DOHH2 (cell line): ENCODE measurements at regions not wholly inside any gene's neighbourhood (a gene's known extent, or its start where the extent isn't known, plus 50 kb on each side); places are given as distances from the start of the nearest gene placed in this dataset.

Source experiments
- H3F3A ChIP-seq: fragments of 200-600 bp; sonication (generic), shearing (Covaris generic); 2 replicates; pipeline ENCODE4 v1.6.0; 2016; ENCODE audit warnings: antibody characterized with exemption, mild to moderate bottlenecking; ENCODE audit not compliant: control insufficient read depth, insufficient read depth
- H3K27ac ChIP-seq: fragments of 200-600 bp; sonication (generic); 2 replicates; pipeline ENCODE4 v1.5.1; 2014; ENCODE audit warnings: low read depth, mild to moderate bottlenecking, low read length, moderate library complexity
- H3K27me3 ChIP-seq: fragments of 200-600 bp; sonication (generic); 2 replicates; pipeline ENCODE4 v1.6.1; 2014; ENCODE audit warnings: mild to moderate bottlenecking, low read length, mixed read lengths; ENCODE audit not compliant: control insufficient read depth
- H3K36me3 ChIP-seq: fragments of 200-600 bp; sonication (generic); 2 replicates; pipeline ENCODE4 v1.6.1; 2014; ENCODE audit warnings: mild to moderate bottlenecking, low read length, moderate library complexity, mixed read lengths; ENCODE audit not compliant: control insufficient read depth
- H3K4me1 ChIP-seq: fragments of 200-600 bp; sonication (generic); 2 replicates; pipeline ENCODE4 v1.6.1; 2014; ENCODE audit warnings: mild to moderate bottlenecking, low read length, mixed read lengths; ENCODE audit not compliant: control insufficient read depth
- H3K4me2 ChIP-seq: fragments of 200-600 bp; sonication (generic); 2 replicates; pipeline ENCODE4 v1.6.0; 2014; ENCODE audit warnings: mild to moderate bottlenecking, low read length, moderate library complexity
- H3K4me3 ChIP-seq: fragments of 200-600 bp; sonication (generic); 2 replicates; pipeline ENCODE4 v1.5.1; 2014; ENCODE audit warnings: mild to moderate bottlenecking, low read length, mixed read lengths
- H3K79me2 ChIP-seq: fragments of 200-600 bp; sonication (generic); 2 replicates; pipeline ENCODE4 v1.6.1; 2014; ENCODE audit warnings: mild to moderate bottlenecking, low read length, mixed read lengths; ENCODE audit not compliant: control insufficient read depth
- H3K9me2 ChIP-seq: fragments of 200-600 bp; sonication (generic); replicated peaks from 2 replicates; pipeline ENCODE4 v1.6.1; 2014; ENCODE audit warnings: mild to moderate bottlenecking, low read length, mixed read lengths; ENCODE audit not compliant: control insufficient read depth
- H3K9me3 ChIP-seq: fragments of 200-600 bp; sonication (generic); 2 replicates; pipeline ENCODE4 v1.6.1; 2014; ENCODE audit warnings: antibody characterized with exemption, low read length, mixed read lengths; ENCODE audit not compliant: control insufficient read depth, insufficient read depth
- H4K20me1 ChIP-seq: fragments of 200-600 bp; sonication (generic); 2 replicates; pipeline ENCODE4 v1.6.0; 2014; ENCODE audit warnings: low read depth, mild to moderate bottlenecking, antibody characterized with exemption, low read length, moderate library complexity; ENCODE audit not compliant: control insufficient read depth, insufficient read depth
- EZH2phosphoT487 ChIP-seq: fragments of 200-600 bp; sonication (generic); IDR thresholded peaks from 2 replicates; pipeline ENCODE4 v1.6.1; 2017; ENCODE audit warnings: borderline replicate concordance, mild to moderate bottlenecking, antibody characterized with exemption, low read length, moderate library complexity, mixed read lengths
- TF ChIP-seq, protein P1 (sequence below): fragments of 200-600 bp; sonication (generic); IDR thresholded peaks from one replicate; pipeline ENCODE4 v1.5.1; 2014; ENCODE audit warnings: antibody characterized with exemption, mild to moderate bottlenecking, low read depth, low read length; ENCODE audit not compliant: poor library complexity, severe bottlenecking

DNA sequence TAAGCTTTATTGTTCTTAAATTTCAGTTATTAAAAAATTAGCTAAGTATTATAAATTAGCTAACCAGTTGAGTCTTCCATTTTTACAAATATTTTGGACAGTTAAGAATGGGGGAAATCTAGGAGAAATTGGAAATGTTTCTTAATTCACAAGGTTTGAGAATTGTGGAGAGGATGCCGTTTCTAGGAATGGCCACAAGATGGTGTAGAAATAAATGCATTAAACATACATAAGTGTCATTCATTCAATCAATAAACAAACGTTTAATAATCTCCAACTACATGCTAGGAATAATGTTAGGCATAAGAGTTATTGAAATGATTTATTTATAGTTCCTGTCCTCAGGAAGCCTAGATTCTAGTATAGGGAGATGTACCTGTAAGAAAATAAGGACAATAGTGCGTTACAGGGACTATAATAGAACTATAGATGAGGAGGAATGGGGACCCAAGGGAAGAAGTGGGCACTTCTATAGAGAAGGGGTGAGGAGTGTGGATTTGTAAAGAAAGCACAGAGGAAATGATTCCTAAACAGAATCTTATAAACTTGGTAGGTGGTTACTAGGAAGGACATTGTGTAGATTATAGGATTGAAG lies 195.7 kb upstream of the ANK2 start:
- Histone ChIP-seq H3K4me2 (no peak overlapping the region), H3K4me3 (no peak overlapping the region), H3K27me3 (peaks cover 4% of the 10 kb centered on the region), H3K27ac (no peak overlapping the region), H3K9me2 (no peaks in the 10 kb centered on the region), H3K36me3 (no peaks in the 10 kb centered on the region), H3K79me2 (no peaks in the 10 kb centered on the region), H3K9me3 (no peaks in the 10 kb centered on the region), H3K4me1 (no peaks in the 10 kb centered on the region), H4K20me1 (no peaks in the 10 kb centered on the region), H3F3A (no peaks in the 10 kb centered on the region)
- no peak for TF ChIP-seq EZH2phosphoT487
- TF ChIP-seq, protein P1, sequence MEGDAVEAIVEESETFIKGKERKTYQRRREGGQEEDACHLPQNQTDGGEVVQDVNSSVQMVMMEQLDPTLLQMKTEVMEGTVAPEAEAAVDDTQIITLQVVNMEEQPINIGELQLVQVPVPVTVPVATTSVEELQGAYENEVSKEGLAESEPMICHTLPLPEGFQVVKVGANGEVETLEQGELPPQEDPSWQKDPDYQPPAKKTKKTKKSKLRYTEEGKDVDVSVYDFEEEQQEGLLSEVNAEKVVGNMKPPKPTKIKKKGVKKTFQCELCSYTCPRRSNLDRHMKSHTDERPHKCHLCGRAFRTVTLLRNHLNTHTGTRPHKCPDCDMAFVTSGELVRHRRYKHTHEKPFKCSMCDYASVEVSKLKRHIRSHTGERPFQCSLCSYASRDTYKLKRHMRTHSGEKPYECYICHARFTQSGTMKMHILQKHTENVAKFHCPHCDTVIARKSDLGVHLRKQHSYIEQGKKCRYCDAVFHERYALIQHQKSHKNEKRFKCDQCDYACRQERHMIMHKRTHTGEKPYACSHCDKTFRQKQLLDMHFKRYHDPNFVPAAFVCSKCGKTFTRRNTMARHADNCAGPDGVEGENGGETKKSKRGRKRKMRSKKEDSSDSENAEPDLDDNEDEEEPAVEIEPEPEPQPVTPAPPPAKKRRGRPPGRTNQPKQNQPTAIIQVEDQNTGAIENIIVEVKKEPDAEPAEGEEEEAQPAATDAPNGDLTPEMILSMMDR = peak; percentile 60

DNA sequence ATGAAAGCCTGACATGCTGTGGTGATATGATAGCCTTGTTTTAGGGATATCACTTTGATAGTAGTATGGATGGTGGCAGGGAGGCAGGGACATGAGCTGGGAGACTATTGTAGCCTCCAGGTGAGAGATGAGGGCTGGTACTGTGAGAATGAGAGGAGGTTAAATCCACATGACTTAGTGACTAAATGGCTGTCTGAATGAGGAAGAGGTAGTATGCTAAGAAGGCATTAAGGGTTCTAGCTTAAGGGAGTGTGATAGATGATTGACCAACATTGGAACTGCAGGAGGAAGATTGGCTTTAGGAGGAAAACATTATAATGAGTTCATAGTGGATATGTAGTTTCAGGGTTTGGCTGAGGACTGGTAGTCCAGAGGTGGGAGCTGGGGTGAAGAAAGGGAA lies 195.0 kb upstream of the ANK2 start:
- Histone ChIP-seq H3K4me3 (no peak overlapping the region), H3K9me3 (no peaks in the 10 kb centered on the region), H3K4me1 (no peaks in the 10 kb centered on the region), H3K79me2 (no peaks in the 10 kb centered on the region), H3K27me3 (peaks cover 6% of the 10 kb centered on the region), H3K9me2 (no peaks in the 10 kb centered on the region), H3F3A (no peaks in the 10 kb centered on the region), H4K20me1 (no peaks in the 10 kb centered on the region), H3K4me2 (no peak overlapping the region), H3K27ac (no peak overlapping the region), H3K36me3 (no peaks in the 10 kb centered on the region)
- TF ChIP-seq EZH2phosphoT487 = no peak
- TF ChIP-seq, protein P1 = no peak

DNA sequence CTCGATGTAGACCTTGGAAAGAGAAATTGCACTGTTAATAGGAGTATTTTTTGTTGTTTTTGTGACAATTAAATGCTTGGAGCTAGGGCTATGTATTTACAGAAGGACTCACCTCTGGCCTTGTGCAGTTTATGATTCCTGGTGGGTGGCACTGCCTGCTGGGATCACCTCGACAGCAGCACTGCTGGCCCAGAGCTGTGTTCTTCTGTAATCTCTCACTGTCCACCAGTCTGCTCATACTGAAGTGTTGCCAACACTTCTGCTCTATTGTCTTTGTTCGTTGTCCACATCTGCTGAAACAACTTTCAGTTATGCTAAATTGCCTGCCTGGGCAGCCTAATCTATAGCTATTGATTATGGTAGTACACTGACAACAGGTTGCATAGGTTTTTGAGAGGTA lies 194.4 kb upstream of the ANK2 start:
- H3K9me2 ChIP-seq = no peaks in the 10 kb centered on the region
- no peaks in the 10 kb centered on the region for H3K4me1 ChIP-seq
- no peaks in the 10 kb centered on the region for H3F3A ChIP-seq
- TF ChIP-seq EZH2phosphoT487 = no peak
- TF ChIP-seq, protein P1 = no peak
- no peaks in the 10 kb centered on the region for H3K9me3 ChIP-seq
- H3K4me2 ChIP-seq = no peak overlapping the region
- H3K27me3 ChIP-seq = peaks cover 6% of the 10 kb centered on the region
- no peak overlapping the region for H3K27ac ChIP-seq
- no peaks in the 10 kb centered on the region for H3K36me3 ChIP-seq
- no peak overlapping the region for H3K4me3 ChIP-seq
- no peaks in the 10 kb centered on the region for H4K20me1 ChIP-seq
- no peaks in the 10 kb centered on the region for H3K79me2 ChIP-seq
